GM10266 (cell line): ENCODE measurements at regions not wholly inside any gene's neighbourhood (a gene's known extent, or its start where the extent isn't known, plus 50 kb on each side); places are given as distances from the start of the nearest gene placed in this dataset.

Experiments used
- DNase-seq: peaks from one replicate; pipeline ENCODE4 v3.0.0; 2012; ENCODE audit errors: extremely low spot score
- TF ChIP-seq, protein P1 (sequence below): IDR thresholded peaks from 2 replicates; pipeline ENCODE4 v1.5.1; 2012; ENCODE audit warnings: mild to moderate bottlenecking, low read depth; ENCODE audit not compliant: control insufficient read depth, insufficient read depth; ENCODE audit errors: missing control alignments

- TF ChIP-seq, protein P1, sequence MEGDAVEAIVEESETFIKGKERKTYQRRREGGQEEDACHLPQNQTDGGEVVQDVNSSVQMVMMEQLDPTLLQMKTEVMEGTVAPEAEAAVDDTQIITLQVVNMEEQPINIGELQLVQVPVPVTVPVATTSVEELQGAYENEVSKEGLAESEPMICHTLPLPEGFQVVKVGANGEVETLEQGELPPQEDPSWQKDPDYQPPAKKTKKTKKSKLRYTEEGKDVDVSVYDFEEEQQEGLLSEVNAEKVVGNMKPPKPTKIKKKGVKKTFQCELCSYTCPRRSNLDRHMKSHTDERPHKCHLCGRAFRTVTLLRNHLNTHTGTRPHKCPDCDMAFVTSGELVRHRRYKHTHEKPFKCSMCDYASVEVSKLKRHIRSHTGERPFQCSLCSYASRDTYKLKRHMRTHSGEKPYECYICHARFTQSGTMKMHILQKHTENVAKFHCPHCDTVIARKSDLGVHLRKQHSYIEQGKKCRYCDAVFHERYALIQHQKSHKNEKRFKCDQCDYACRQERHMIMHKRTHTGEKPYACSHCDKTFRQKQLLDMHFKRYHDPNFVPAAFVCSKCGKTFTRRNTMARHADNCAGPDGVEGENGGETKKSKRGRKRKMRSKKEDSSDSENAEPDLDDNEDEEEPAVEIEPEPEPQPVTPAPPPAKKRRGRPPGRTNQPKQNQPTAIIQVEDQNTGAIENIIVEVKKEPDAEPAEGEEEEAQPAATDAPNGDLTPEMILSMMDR: no peak
- DNase-seq: no peak
These were observed 68.4 kb upstream of the UBL3 start for GRCh38 chr13:29918845-29919244.

GRCh38 chr13:29917650-29918049 is 67.2 kb upstream of the UBL3 start:
- TF ChIP-seq, protein P1: no peak
- no peak for DNase-seq

DNA sequence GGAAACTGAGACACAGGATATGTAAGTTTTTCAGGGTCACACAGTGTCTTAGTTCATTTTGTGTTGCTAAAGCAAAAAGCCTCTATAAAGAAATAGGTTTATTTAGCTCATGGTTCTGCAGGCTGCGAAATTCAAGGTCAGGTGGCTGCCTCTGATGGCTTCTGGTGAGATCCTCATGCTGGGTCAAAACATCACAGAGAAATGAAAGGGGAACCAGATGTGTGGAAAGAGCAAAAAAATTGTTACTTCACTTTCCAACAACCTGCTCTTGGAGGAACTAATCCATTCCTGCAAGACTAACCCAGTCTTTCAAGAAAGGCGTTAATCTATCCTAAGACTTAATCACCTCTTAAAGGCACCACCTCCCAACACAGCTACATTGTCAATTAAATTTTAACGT is 64.2 kb upstream of the UBL3 start:
- TF ChIP-seq, protein P1: no peak
- DNase-seq: no peak

- DNase-seq: no peak
These were observed 61.5 kb upstream of the UBL3 start for GRCh38 chr13:29911781-29912418.

DNA sequence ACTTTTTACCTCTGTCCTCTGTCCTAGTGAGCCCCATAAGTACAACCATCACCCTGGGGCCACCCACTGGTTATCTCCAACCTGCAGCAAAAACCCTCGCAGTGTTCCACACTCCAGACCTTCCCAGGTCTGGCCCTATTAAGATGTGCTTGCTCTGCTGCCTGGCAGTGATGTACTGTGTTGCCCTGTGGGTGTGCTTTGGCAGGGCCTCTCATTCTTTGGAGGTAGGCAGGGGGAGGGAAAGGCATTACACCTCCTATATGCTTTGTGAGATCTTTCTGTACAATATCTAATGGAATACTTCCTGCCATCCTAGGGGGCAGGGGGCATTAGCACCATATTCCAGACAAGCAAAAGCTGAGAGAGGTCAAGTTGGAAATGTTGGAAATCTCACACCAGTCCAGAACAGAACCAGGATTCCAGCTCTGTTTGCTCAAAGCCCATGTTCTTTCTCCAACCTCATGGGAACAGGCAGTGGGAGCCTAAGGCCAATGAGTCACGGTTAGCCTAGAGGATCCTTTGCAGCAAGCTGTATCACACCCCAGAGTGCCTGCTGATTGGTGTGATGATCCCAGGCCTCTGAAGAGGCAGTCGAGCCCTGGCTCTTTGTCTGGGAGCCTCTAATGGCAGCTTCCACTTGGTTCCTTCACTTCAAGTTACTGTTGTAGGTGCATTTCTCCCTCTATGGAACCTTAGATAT is 59.7 kb upstream of the UBL3 start:
- TF ChIP-seq, protein P1: no peak
- DNase-seq: no peak

More at GRCh38 chr13:29911781-29912418, 61.5 kb upstream of the UBL3 start:
- TF ChIP-seq, protein P1: no peak

- TF ChIP-seq, protein P1: no peak
- DNase-seq: no peak
These were observed 58.8 kb upstream of the UBL3 start for GRCh38 chr13:29909081-29909730.

- DNase-seq: no peak
- TF ChIP-seq, protein P1: no peak
These were observed 58.1 kb upstream of the UBL3 start for GRCh38 chr13:29908416-29909080.
